Stimulated activated naive CD8-positive, alpha-beta T cell treated with anti-CD3 and anti-CD28 coated beads, Interleukin-15, Interleukin-2, amounts not matched to agents 100 ng/mL and 50 ng/mL, for 24 hours (primary cell): ENCODE measurements at regions not wholly inside any gene's neighbourhood (a gene's known extent, or its start where the extent isn't known, plus 50 kb on each side); places are given as distances from the start of the nearest gene placed in this dataset.

ENCODE experiments used
- H3K27ac Mint-ChIP-seq: one replicate; pipeline ENCODE4 v1.8.0; 2021; ENCODE audit warnings: mild to moderate bottlenecking, mixed read lengths
- H3K27me3 Mint-ChIP-seq: one replicate; pipeline ENCODE4 v1.8.0; 2021; ENCODE audit warnings: mixed read lengths
- H3K36me3 Mint-ChIP-seq: one replicate; pipeline ENCODE4 v1.8.0; 2021; ENCODE audit warnings: low read depth, mixed read lengths
- H3K4me1 Mint-ChIP-seq: one replicate; pipeline ENCODE4 v1.8.0; 2021; ENCODE audit warnings: low read depth, mixed read lengths
- H3K4me3 Mint-ChIP-seq: one replicate; pipeline ENCODE4 v1.8.0; 2021; ENCODE audit warnings: mild to moderate bottlenecking, mixed read lengths
- H3K9me3 Mint-ChIP-seq: one replicate; pipeline ENCODE4 v1.8.0; 2021; ENCODE audit warnings: mixed read lengths

- Mint-ChIP-seq H3K4me3 (no peak overlapping the region), H3K27ac (no peak overlapping the region), H3K36me3 (no peaks in the 10 kb centered on the region), H3K9me3 (no peaks in the 10 kb centered on the region), H3K4me1 (no peaks in the 10 kb centered on the region), H3K27me3 (peaks cover 17% of the 10 kb centered on the region)
Measured at GRCh38 chr12:66976526-66976925, 292.6 kb upstream of the CAND1 start.

GRCh38 chr12:66978802-66979201 lies 290.4 kb upstream of the CAND1 start:
- H3K36me3 Mint-ChIP-seq, result no peaks in the 10 kb centered on the region
- peaks cover 11% of the 10 kb centered on the region for H3K27me3 Mint-ChIP-seq

GRCh38 chr12:66979251-66979650 lies 289.9 kb upstream of the CAND1 start:
- peaks cover 11% of the 10 kb centered on the region for H3K27me3 Mint-ChIP-seq
- H3K36me3 Mint-ChIP-seq, result no peaks in the 10 kb centered on the region
- no peaks in the 10 kb centered on the region for H3K4me1 Mint-ChIP-seq
- no peak overlapping the region for H3K4me3 Mint-ChIP-seq
- H3K9me3 Mint-ChIP-seq, result no peaks in the 10 kb centered on the region
- no peak overlapping the region for H3K27ac Mint-ChIP-seq

More at GRCh38 chr12:66978802-66979201, 290.4 kb upstream of the CAND1 start:
- Mint-ChIP-seq H3K4me3 (no peak overlapping the region), H3K4me1 (no peaks in the 10 kb centered on the region), H3K9me3 (no peaks in the 10 kb centered on the region), H3K27ac (no peak overlapping the region)

GRCh38 chr12:66984077-66984476 lies 285.1 kb upstream of the CAND1 start:
- no peaks in the 10 kb centered on the region for H3K4me1 Mint-ChIP-seq
- H3K4me3 Mint-ChIP-seq, result no peak overlapping the region
- H3K9me3 Mint-ChIP-seq, result no peaks in the 10 kb centered on the region
- no peak overlapping the region for H3K27ac Mint-ChIP-seq
- H3K36me3 Mint-ChIP-seq, result no peaks in the 10 kb centered on the region
- H3K27me3 Mint-ChIP-seq, result peaks cover 6% of the 10 kb centered on the region

GRCh38 chr12:66984962-66985361 lies 284.2 kb upstream of the CAND1 start:
- Mint-ChIP-seq H3K4me3 (no peak overlapping the region), H3K27ac (no peak overlapping the region), H3K36me3 (no peaks in the 10 kb centered on the region), H3K27me3 (no peaks in the 10 kb centered on the region), H3K9me3 (no peaks in the 10 kb centered on the region), H3K4me1 (no peaks in the 10 kb centered on the region)

- H3K27me3 Mint-ChIP-seq, result peaks cover 4% of the 10 kb centered on the region
- H3K27ac Mint-ChIP-seq, result no peak overlapping the region
- H3K36me3 Mint-ChIP-seq, result no peaks in the 10 kb centered on the region
- no peak overlapping the region for H3K4me3 Mint-ChIP-seq
- no peaks in the 10 kb centered on the region for H3K4me1 Mint-ChIP-seq
- no peaks in the 10 kb centered on the region for H3K9me3 Mint-ChIP-seq
Measured at GRCh38 chr12:66999141-66999540, 270.0 kb upstream of the CAND1 start.

- Mint-ChIP-seq H3K27me3 (peaks cover 4% of the 10 kb centered on the region), H3K4me3 (no peak overlapping the region), H3K4me1 (no peaks in the 10 kb centered on the region), H3K27ac (no peak overlapping the region), H3K9me3 (no peaks in the 10 kb centered on the region), H3K36me3 (no peaks in the 10 kb centered on the region)
Measured at GRCh38 chr12:67001251-67001650, 267.9 kb upstream of the CAND1 start.

- no peaks in the 10 kb centered on the region for H3K36me3 Mint-ChIP-seq
- H3K4me3 Mint-ChIP-seq, result no peak overlapping the region
- H3K4me1 Mint-ChIP-seq, result no peaks in the 10 kb centered on the region
- peaks cover 4% of the 10 kb centered on the region for H3K27me3 Mint-ChIP-seq
- H3K27ac Mint-ChIP-seq, result no peak overlapping the region
- H3K9me3 Mint-ChIP-seq, result no peaks in the 10 kb centered on the region
Measured at GRCh38 chr12:67002720-67003119, 266.4 kb upstream of the CAND1 start.

GRCh38 chr12:67006610-67007009 lies 262.5 kb upstream of the CAND1 start:
- peaks cover 3% of the 10 kb centered on the region for H3K27me3 Mint-ChIP-seq

GRCh38 chr12:67014642-67015041 lies 254.5 kb upstream of the CAND1 start:
- no peaks in the 10 kb centered on the region for H3K9me3 Mint-ChIP-seq
- no peak overlapping the region for H3K27ac Mint-ChIP-seq
- H3K4me3 Mint-ChIP-seq, result no peak overlapping the region
- no peaks in the 10 kb centered on the region for H3K36me3 Mint-ChIP-seq
- H3K27me3 Mint-ChIP-seq, result no peaks in the 10 kb centered on the region
- peaks cover 5% of the 10 kb centered on the region for H3K4me1 Mint-ChIP-seq

More at GRCh38 chr12:67006610-67007009, 262.5 kb upstream of the CAND1 start:
- Mint-ChIP-seq H3K9me3 (no peaks in the 10 kb centered on the region), H3K36me3 (no peaks in the 10 kb centered on the region), H3K27ac (no peak overlapping the region), H3K4me1 (no peaks in the 10 kb centered on the region), H3K4me3 (no peak overlapping the region)

GRCh38 chr12:67018105-67018504 lies 251.1 kb upstream of the CAND1 start:
- Mint-ChIP-seq H3K27me3 (no peaks in the 10 kb centered on the region), H3K4me3 (no peak overlapping the region), H3K27ac (no peak overlapping the region), H3K4me1 (peaks cover 5% of the 10 kb centered on the region), H3K36me3 (no peaks in the 10 kb centered on the region), H3K9me3 (no peaks in the 10 kb centered on the region)

GRCh38 chr12:67019070-67019469 lies 250.1 kb upstream of the CAND1 start:
- Mint-ChIP-seq H3K9me3 (no peaks in the 10 kb centered on the region), H3K27me3 (no peaks in the 10 kb centered on the region), H3K27ac (no peak overlapping the region), H3K4me3 (no peak overlapping the region), H3K4me1 (peaks cover 5% of the 10 kb centered on the region), H3K36me3 (no peaks in the 10 kb centered on the region)

- Mint-ChIP-seq H3K4me3 (no peak overlapping the region), H3K36me3 (no peaks in the 10 kb centered on the region)
Measured at GRCh38 chr12:67025543-67026114, 243.5 kb upstream of the CAND1 start.

GRCh38 chr12:67026487-67027246 lies 242.5 kb upstream of the CAND1 start:
- no peaks in the 10 kb centered on the region for H3K4me1 Mint-ChIP-seq
- no peaks in the 10 kb centered on the region for H3K9me3 Mint-ChIP-seq
- H3K36me3 Mint-ChIP-seq, result no peaks in the 10 kb centered on the region
- no peak overlapping the region for H3K4me3 Mint-ChIP-seq
- no peaks in the 10 kb centered on the region for H3K27me3 Mint-ChIP-seq
- H3K27ac Mint-ChIP-seq, result no peak overlapping the region

More at GRCh38 chr12:67025543-67026114, 243.5 kb upstream of the CAND1 start:
- Mint-ChIP-seq H3K4me1 (no peaks in the 10 kb centered on the region), H3K9me3 (no peaks in the 10 kb centered on the region), H3K27ac (no peak overlapping the region), H3K27me3 (no peaks in the 10 kb centered on the region)

GRCh38 chr12:67028529-67028928 lies 240.6 kb upstream of the CAND1 start:
- H3K27me3 Mint-ChIP-seq, result peaks cover 8% of the 10 kb centered on the region
- no peaks in the 10 kb centered on the region for H3K4me1 Mint-ChIP-seq
- H3K9me3 Mint-ChIP-seq, result no peaks in the 10 kb centered on the region
- H3K4me3 Mint-ChIP-seq, result no peak overlapping the region
- no peak overlapping the region for H3K27ac Mint-ChIP-seq
- no peaks in the 10 kb centered on the region for H3K36me3 Mint-ChIP-seq
